ENCODE measurements at regions not wholly inside any gene's neighbourhood (a gene's known extent, or its start where the extent isn't known, plus 50 kb on each side); places are given as distances from the start of the nearest gene placed in this dataset.

DNA sequence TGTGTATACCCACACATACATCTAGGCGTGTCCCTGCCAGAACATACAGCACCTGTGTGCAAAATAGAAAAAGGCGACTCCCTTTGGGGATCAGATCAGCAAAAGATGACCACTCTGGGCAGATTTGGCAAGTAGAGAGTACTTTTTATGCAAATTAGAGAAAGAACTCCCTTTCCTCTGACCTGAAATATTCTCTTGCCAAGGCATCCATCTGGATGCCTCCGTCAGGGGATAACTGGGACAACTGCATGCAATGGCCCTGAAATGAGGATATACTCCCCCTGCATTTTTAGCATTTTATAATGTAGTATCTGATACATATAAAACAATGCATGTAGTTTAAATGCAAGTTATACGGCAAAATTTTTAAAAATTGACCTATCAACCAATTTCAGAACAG is 247.7 kb downstream of the ICOS start:
- TF ChIP-seq, protein P1, sequence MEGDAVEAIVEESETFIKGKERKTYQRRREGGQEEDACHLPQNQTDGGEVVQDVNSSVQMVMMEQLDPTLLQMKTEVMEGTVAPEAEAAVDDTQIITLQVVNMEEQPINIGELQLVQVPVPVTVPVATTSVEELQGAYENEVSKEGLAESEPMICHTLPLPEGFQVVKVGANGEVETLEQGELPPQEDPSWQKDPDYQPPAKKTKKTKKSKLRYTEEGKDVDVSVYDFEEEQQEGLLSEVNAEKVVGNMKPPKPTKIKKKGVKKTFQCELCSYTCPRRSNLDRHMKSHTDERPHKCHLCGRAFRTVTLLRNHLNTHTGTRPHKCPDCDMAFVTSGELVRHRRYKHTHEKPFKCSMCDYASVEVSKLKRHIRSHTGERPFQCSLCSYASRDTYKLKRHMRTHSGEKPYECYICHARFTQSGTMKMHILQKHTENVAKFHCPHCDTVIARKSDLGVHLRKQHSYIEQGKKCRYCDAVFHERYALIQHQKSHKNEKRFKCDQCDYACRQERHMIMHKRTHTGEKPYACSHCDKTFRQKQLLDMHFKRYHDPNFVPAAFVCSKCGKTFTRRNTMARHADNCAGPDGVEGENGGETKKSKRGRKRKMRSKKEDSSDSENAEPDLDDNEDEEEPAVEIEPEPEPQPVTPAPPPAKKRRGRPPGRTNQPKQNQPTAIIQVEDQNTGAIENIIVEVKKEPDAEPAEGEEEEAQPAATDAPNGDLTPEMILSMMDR (IDR thresholded peaks at IDR 0.05; ENCODE audit: insufficient read depth, low read depth, low read length): no peak
- no peak for TF ChIP-seq EZH2 (IDR thresholded peaks at IDR 0.05; ENCODE audit: insufficient read depth, low read length)
